Activated T-cell treated with anti-CD3 and anti-CD28 coated beads, Interleukin-2, amount 50 U/mL, for 1 hour (primary cell): ENCODE measurements at regions not wholly inside any gene's neighbourhood (a gene's known extent, or its start where the extent isn't known, plus 50 kb on each side); places are given as distances from the start of the nearest gene placed in this dataset.

Experiments
- DNase-seq: peaks from one replicate; pipeline ENCODE4 v3.0.0-alpha.2; 2020

- no peak for DNase-seq
Observed at GRCh38 chr5:92459654-92460053, 1076.5 kb upstream of the ARRDC3 start.

DNA sequence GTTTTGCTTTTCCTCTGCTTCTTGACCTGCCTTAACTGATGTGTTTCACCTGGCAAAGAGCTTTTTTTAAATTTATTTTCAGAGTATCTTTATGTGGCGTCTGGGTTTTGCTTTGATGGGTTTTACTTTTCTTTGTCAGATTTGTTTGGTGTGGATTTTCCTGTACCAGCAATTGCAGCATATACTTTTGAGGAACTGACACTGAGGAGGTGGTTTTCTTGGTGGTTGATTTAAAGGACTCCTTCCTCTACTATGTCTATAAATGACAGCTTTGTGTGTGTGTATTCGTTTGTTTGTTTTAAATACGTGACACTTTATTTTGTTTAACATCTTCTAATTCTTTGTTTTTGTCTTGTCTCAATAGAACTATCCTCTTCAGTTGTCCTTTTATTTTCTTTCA, 1071.9 kb upstream of the ARRDC3 start:
- no peak for DNase-seq

DNA sequence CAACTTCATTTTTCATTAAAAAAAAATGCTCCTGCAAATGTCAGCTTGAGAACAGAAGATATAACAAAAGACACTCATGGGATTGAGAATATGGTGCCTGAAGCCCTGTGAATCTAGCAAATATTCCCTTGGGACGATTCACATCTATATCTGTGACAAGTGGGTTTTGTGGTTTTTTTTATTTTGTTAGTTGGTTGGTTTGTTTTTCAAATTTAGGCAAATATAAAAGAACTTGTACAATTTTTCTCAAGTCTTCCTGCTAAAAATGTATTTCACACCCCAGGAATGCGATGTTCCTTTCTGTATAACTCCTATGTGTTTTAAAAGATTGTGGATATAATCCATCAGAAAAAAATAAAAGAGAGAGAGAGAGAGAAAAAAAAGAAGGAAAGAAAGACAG, 1061.8 kb upstream of the ARRDC3 start:
- no peak for DNase-seq

GRCh38 chr5:92435781-92436180, 1052.7 kb upstream of the ARRDC3 start:
- DNase-seq = no peak

- DNase-seq = no peak
Observed at GRCh38 chr5:92429646-92430045, 1046.5 kb upstream of the ARRDC3 start.

GRCh38 chr5:92428415-92428814, 1045.3 kb upstream of the ARRDC3 start:
- DNase-seq = no peak

DNA sequence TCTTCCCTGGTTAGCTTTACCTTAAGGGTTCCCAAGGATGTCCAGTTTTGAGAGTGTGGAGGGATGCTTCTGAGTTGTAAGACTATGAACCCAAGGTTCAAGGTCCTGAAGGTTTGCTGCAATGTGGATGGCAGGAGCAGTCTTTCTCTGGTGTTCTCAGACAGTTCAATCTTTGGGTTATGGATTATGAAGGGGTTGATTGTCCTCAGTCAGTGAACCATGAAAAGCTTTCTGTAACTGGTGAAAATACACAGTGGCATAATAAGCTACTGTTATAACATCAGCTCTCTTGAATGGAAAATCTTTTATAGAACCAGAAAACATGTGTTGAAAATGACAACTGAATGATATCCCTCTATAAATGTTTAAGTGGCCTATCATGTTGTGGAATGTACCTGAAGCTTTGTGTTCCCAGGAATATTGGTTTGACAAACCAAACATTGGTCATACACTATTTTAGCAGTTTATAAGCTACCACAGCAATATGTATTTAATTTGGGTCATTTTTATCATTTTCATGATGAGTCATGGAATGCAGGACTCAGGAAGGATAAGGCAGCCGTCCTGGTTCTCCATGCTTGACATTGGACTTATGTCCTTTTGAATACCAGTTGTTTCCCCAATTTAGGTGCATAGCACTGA, 1041.8 kb upstream of the ARRDC3 start:
- DNase-seq = no peak

GRCh38 chr5:92421942-92422341, 1038.8 kb upstream of the ARRDC3 start:
- DNase-seq = no peak

- DNase-seq = no peak
Observed at GRCh38 chr5:92421196-92421595, 1038.1 kb upstream of the ARRDC3 start.

- no peak for DNase-seq
Observed at GRCh38 chr5:92419261-92419660, 1036.1 kb upstream of the ARRDC3 start.

GRCh38 chr5:92418341-92418740, 1035.2 kb upstream of the ARRDC3 start:
- DNase-seq = no peak

- DNase-seq = no peak
Observed at GRCh38 chr5:92409134-92409533, 1026.0 kb upstream of the ARRDC3 start.

GRCh38 chr5:92402956-92403702, 1020.0 kb upstream of the ARRDC3 start:
- DNase-seq = no peak

DNA sequence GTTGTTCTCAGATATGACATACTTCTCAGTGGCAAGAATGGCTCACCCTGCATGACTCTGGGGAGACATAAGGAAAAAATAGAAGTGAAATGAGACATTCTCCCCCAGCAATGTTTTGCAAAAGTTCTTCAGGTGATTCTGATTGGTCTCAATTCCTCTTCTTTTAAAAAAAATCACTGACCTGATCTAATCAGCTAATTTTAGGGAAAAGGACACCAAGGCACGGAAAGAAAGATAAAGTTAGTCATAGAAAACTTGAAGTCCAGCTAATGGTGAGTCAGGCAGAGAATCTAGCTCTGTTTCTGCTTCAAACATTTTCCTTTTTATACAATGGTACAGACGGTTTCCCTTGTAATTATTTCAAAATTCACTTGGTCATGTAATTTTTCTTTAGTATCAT, 1018.9 kb upstream of the ARRDC3 start:
- DNase-seq = no peak

DNA sequence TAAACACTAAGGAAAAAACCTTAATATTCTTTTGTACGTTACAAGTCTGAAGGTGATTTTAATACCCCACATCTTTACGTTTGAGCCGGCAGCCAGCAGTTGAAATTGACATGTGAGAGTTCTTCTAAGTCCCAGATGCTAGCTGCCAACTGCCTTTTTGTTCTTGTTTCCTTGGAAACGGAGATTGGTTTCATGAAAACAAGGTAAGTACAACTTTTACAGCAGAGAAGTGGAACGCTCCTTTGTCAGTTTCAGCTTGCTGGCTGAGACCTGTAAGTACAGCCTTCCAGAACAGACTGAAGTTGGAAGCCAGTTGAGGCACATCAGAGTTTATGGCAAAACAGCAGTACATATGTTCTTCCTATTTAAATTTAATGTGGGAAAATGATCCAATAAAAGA, 1018.4 kb upstream of the ARRDC3 start:
- DNase-seq = no peak

DNA sequence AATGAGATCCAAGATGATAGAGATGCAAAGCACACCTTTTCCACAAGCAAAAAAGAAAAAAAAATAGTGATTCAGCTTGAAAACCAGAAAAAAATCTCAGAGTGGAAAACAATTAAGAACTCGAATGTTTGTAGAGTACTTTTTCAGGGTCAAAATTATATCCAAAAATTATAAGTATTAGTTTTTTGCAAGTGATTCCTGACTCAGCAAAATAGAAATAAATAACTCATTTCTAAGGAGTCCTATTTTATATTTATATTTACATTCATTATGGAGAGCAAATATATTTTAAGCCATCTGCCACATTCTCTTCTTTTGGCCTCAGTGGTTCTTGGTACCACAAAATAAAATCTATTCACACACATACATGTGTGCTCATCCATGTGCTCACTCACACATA, 1011.8 kb upstream of the ARRDC3 start:
- DNase-seq = no peak

DNA sequence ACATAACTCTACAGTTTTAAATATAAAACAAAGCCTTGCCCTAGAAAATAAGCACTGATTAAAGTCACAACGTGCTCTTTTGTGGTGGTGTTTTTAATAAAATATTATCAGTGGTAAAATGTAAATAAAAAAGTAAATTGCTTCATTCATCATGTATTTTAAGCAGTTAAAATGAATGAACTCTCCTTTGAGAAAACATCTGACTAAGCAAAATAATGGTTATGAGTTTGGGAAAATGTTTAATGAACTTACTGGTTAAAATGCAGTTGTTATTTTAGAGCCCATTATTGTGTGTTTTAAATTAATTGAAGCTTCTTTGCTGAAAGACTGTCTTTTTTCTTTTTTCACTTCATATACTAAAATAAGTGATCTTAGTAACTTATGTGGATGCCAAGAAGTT, 1007.5 kb upstream of the ARRDC3 start:
- DNase-seq = no peak

GRCh38 chr5:92380069-92380770, 997.1 kb upstream of the ARRDC3 start:
- no peak for DNase-seq

DNA sequence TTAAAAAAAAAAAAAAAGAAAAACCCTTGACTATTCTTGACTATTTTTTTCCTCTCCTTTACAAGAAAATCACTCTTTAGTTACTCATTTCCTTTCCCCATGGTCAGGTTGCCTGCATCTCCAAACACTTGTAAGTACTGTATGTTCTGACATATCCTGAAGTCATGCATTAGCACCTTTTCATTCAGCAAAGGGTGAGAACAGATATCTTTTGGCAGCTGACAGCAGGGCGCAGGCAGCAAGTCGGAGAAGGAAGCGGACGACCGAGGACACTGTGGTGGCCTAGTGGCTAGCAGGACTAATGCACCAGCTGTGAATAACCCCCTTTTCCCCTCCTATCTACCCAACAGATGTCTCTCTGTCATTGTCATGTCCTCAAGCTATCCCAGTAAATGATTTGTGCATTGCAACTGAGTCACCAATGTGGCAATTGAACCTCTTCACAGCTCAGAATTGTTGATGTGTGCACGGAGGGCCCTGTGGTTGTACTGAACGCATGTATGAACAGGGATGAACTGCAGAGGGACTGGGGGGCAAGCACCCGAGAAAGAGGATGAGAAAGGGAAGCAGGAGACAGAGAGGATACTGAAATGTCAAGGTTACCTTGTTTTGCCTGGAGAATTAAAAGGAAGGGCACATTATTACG, 996.0 kb upstream of the ARRDC3 start:
- DNase-seq = no peak

DNA sequence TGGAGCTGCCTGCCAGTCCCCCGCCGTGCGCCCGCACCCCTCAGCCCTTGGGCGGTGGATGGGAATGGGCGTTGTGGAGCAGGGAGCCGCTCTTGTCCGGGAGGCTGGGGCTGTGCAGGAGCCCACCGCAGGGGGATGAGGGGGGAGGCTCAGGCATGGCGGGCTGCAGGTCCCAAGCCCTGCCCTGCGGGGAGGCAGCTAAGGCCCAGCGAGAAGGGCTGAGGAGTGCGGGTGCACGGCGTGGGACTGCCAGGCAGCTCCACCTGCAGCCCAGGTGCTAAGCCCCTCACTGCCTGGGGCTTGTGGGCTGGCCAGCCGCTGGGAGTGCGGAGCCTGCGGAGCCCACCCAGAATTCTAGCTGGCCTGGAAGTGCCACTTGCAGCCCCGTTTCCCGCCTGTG, 991.7 kb upstream of the ARRDC3 start:
- no peak for DNase-seq

DNA sequence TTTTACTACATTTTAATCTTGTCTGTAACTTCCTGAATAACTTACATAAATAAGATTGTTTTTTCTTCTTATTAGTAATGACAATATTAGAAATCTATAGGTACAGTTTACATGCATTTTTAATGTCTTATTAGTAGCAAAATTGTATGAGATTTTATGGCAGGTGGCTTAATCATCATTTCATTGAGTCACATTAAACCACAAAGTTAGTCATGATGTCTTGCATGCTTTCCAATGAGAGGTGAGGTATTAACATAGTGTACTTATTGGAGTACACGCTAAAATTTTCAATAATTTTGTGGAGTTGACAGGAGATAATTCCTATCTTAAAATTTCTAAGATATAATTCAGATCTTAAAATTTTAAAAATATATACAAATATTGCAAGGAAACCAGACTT, 989.6 kb upstream of the ARRDC3 start:
- no peak for DNase-seq

- DNase-seq = no peak
Observed at GRCh38 chr5:92371889-92372235, 988.7 kb upstream of the ARRDC3 start.

DNA sequence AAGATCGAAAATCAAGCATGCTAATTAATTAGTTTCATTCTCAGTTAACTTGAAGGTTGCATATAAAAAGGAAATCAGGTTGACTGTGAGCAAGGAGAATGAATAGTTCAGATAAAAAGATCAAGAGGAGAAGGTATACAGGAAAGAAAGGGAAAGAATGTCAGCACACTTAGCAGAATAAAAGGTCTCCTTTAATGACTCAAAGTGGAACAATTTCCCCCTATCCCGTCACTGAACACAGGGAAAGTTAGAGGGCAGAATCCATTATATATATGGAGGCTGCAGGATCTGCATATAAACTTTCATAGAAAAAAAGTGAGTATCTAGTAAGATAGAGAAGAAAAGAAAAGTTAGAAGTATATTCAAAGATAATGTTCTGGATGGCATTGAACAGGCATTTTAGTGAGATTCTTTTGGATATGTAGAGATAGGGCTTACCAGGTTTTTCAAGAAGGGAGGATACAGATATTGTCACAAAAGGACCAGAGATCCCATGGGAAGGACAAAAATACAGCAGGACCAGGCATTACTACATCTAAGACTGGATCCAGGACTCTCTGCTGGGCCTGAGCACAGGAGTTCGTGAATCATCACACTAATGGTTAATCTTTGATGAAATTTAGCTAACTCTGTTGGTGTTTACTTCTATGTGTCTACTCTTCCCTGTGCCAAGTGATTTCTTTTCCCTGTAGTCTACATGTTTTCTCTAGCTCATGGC, 988.2 kb upstream of the ARRDC3 start:
- DNase-seq = no peak
